ENCODE measurements at regions not wholly inside any gene's neighbourhood (a gene's known extent, or its start where the extent isn't known, plus 50 kb on each side); places are given as distances from the start of the nearest gene placed in this dataset.

DNA sequence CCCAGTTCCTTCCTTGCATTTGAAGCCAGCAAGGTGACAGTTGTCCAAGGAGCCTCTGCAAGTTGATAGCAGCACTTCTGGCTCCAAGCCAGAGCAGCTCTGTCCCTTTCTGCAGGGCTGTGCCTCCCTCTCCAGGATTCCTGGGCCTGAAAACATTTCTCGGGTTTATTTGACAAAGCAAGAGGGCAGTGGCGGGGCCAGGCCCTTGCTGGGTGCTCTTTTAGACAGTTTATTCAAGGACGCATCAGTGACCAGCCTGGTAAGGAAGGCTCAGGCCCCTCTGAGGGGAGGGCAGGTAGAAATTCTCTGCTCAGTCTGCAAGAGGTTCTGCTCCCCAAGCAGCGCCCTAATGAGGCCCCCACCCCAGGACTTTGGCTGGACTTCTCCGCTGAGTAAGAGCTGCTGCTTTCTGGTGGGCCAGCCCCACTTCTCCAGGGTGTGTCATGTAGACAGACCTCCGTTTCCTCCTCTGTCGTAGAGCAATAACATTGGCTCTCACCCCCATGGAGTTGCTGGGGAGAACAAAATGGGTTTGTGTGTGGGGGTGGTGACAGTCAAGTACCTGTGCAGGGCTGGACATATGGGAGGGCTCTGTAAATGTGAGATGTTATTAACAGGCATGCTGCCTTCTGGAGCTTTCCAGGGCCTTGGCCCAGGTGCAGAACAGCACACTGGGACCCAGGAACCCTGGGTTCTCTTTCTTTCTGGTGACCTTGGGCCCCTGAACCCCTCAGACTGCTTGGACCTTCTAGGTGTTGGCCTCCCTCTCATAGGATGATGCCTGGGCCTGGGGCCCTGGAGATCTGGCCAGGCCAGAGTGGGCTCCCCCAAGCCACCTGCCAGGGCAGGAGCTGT is 146.2 kb upstream of the TLE3 start:
- no peaks in the 10 kb centered on the region for H3K9me2 ChIP-seq (replicated peaks; ENCODE audit: control insufficient read depth, low read length)
- H3K36me3 ChIP-seq (ENCODE audit: control insufficient read depth, low read length), result no peaks in the 10 kb centered on the region
- H3K4me3 ChIP-seq (ENCODE audit: low read length), result no peak overlapping the region
- no peak overlapping the region for H3K4me2 ChIP-seq (ENCODE audit: low read length)
- no peak for TF ChIP-seq EZH2phosphoT487 (IDR thresholded peaks at IDR 0.05; ENCODE audit: borderline replicate concordance, low read length)
- TF ChIP-seq, protein P1, sequence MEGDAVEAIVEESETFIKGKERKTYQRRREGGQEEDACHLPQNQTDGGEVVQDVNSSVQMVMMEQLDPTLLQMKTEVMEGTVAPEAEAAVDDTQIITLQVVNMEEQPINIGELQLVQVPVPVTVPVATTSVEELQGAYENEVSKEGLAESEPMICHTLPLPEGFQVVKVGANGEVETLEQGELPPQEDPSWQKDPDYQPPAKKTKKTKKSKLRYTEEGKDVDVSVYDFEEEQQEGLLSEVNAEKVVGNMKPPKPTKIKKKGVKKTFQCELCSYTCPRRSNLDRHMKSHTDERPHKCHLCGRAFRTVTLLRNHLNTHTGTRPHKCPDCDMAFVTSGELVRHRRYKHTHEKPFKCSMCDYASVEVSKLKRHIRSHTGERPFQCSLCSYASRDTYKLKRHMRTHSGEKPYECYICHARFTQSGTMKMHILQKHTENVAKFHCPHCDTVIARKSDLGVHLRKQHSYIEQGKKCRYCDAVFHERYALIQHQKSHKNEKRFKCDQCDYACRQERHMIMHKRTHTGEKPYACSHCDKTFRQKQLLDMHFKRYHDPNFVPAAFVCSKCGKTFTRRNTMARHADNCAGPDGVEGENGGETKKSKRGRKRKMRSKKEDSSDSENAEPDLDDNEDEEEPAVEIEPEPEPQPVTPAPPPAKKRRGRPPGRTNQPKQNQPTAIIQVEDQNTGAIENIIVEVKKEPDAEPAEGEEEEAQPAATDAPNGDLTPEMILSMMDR (IDR thresholded peaks at IDR 0.05; ENCODE audit: low read depth, low read length, poor library complexity, severe bottlenecking), result no peak
- H3K4me1 ChIP-seq (ENCODE audit: control insufficient read depth, low read length), result peaks cover 19% of the 10 kb centered on the region
- no peaks in the 10 kb centered on the region for H3K9me3 ChIP-seq (ENCODE audit: control insufficient read depth, insufficient read depth, low read length)
- no peaks in the 10 kb centered on the region for H4K20me1 ChIP-seq (ENCODE audit: control insufficient read depth, insufficient read depth, low read depth, low read length)
- H3K27me3 ChIP-seq (ENCODE audit: control insufficient read depth, low read length), result no peaks in the 10 kb centered on the region; the same call in 1 of the 2 replicates
- no peak overlapping the region for H3K27ac ChIP-seq (ENCODE audit: low read depth, low read length)
- H3K79me2 ChIP-seq (ENCODE audit: control insufficient read depth, low read length), result no peaks in the 10 kb centered on the region
- no peaks in the 10 kb centered on the region for H3F3A ChIP-seq (ENCODE audit: control insufficient read depth, insufficient read depth)

DNA sequence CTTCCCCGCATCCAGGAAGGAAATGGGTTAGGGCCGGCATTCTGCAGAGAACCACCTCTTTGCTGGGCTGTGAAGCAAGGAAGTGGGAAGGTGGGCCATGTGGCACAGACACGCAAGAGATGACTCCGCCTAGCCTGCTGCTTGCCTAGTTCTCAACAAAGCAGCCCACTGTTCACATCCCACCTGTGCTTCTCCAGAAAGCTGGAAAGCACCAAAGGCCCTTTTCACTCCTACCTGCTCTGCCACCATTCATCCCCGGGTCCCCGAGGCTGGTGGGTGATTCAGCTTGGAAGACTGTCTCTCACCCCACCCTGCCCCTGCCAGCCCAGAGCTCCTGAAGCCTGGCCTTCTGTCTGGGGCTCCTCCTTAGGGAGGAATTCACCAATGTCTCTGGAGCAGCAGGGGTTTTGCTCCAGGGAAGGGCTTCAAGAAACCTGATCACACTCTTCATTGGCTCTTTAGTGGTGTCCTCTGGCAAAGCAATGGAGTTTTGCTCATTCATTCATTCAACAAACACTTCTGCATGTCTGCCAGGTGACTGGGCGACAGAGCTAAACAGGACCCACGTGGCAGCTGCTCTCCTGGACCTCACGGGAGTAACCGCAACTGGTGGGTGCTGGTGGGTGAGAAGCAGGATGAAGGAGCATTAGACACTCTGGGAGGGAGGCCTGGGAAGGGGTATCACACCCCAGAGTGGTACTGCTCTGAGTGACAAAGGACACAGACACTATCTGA is 145.4 kb upstream of the TLE3 start:
- H3K9me2 ChIP-seq (replicated peaks; ENCODE audit: control insufficient read depth, low read length), result no peaks in the 10 kb centered on the region
- H3K27ac ChIP-seq (ENCODE audit: low read depth, low read length), result no peak overlapping the region
- no peaks in the 10 kb centered on the region; the same call in 1 of the 2 replicates for H3K27me3 ChIP-seq (ENCODE audit: control insufficient read depth, low read length)
- H3K9me3 ChIP-seq (ENCODE audit: control insufficient read depth, insufficient read depth, low read length), result no peaks in the 10 kb centered on the region
- no peaks in the 10 kb centered on the region for H3K79me2 ChIP-seq (ENCODE audit: control insufficient read depth, low read length)
- no peak overlapping the region for H3K4me2 ChIP-seq (ENCODE audit: low read length)
- H3F3A ChIP-seq (ENCODE audit: control insufficient read depth, insufficient read depth), result no peaks in the 10 kb centered on the region
- H3K4me3 ChIP-seq (ENCODE audit: low read length), result no peak overlapping the region
- no peaks in the 10 kb centered on the region for H4K20me1 ChIP-seq (ENCODE audit: control insufficient read depth, insufficient read depth, low read depth, low read length)
- peaks cover 12% of the 10 kb centered on the region for H3K4me1 ChIP-seq (ENCODE audit: control insufficient read depth, low read length)
- TF ChIP-seq, protein P1 (IDR thresholded peaks at IDR 0.05; ENCODE audit: low read depth, low read length, poor library complexity, severe bottlenecking), result no peak
- no peak for TF ChIP-seq EZH2phosphoT487 (IDR thresholded peaks at IDR 0.05; ENCODE audit: borderline replicate concordance, low read length)
- no peaks in the 10 kb centered on the region for H3K36me3 ChIP-seq (ENCODE audit: control insufficient read depth, low read length)

DNA sequence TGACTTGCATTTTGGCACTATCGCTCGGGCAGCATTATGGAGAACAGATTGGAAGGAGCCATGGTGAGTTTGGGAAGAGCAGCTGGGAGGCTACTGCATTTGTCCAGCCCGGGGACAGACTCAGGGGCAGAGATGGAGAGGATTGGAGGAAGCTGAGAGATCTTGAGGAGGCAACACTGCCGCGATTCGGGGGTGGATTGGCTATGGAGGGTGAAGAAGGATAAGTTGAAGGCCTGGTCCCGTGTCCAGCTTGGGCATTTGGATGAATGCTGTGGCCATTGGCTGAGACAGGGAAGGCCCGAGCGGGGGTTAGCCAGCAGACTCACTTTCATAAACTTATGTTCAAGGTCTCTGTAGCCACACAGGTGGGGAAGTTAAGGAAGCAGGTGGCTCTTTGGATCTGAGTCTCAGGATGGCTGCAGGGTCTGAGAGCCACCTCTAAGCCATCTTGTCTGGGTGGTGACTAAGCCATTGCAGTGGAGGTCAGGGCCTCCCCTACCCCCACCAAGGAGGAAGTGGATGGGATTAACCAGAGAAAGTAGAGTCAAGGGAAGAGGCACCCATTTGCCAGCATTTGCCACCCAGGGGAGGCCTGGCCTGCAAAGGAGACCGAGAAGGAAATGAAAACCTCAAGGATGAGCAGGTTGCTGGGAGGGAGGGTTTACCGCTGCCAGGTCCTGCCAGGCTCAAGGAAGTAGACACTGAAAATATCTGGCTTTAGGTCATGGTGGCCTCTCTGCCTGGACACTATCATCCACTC is 144.0 kb upstream of the TLE3 start:
- no peak overlapping the region for H3K27ac ChIP-seq (ENCODE audit: low read depth, low read length)
- H3K9me3 ChIP-seq (ENCODE audit: control insufficient read depth, insufficient read depth, low read length), result no peaks in the 10 kb centered on the region
- H3K27me3 ChIP-seq (ENCODE audit: control insufficient read depth, low read length), result no peaks in the 10 kb centered on the region; the same call in 1 of the 2 replicates
- H3K36me3 ChIP-seq (ENCODE audit: control insufficient read depth, low read length), result no peaks in the 10 kb centered on the region
- H4K20me1 ChIP-seq (ENCODE audit: control insufficient read depth, insufficient read depth, low read depth, low read length), result no peaks in the 10 kb centered on the region
- TF ChIP-seq, protein P1 (IDR thresholded peaks at IDR 0.05; ENCODE audit: low read depth, low read length, poor library complexity, severe bottlenecking), result no peak
- no peak for TF ChIP-seq EZH2phosphoT487 (IDR thresholded peaks at IDR 0.05; ENCODE audit: borderline replicate concordance, low read length)
- H3K79me2 ChIP-seq (ENCODE audit: control insufficient read depth, low read length), result no peaks in the 10 kb centered on the region
- peaks cover under 1% of the 10 kb centered on the region for H3K4me1 ChIP-seq (ENCODE audit: control insufficient read depth, low read length)
- no peak overlapping the region for H3K4me3 ChIP-seq (ENCODE audit: low read length)
- H3K4me2 ChIP-seq (ENCODE audit: low read length), result no peak overlapping the region
- no peaks in the 10 kb centered on the region for H3K9me2 ChIP-seq (replicated peaks; ENCODE audit: control insufficient read depth, low read length)
- no peaks in the 10 kb centered on the region for H3F3A ChIP-seq (ENCODE audit: control insufficient read depth, insufficient read depth)
